ENCODE measurements at regions not wholly inside any gene's neighbourhood (a gene's known extent, or its start where the extent isn't known, plus 50 kb on each side); places are given as distances from the start of the nearest gene placed in this dataset.

GRCh38 chr16:48997081-48997615, 284.5 kb downstream of the CBLN1 start:
- TF ChIP-seq CTCF (IDR thresholded peaks at IDR 0.05) (no peak), POLR2AphosphoS5 (IDR thresholded peaks at IDR 0.05) (no peak), POLR2A (IDR thresholded peaks at IDR 0.05) (no peak)

All from suprapubic skin (tissue), 4 donors.